OCI-LY7 (cell line): ENCODE measurements at regions not wholly inside any gene's neighbourhood (a gene's known extent, or its start where the extent isn't known, plus 50 kb on each side); places are given as distances from the start of the nearest gene placed in this dataset.

ENCODE experiments used
- CTCF ChIP-seq: fragments of 200-600 bp; sonication (generic); conservative IDR thresholded peaks from 2 replicates; pipeline ENCODE4 v1.5.1; 2014; ENCODE audit warnings: mild to moderate bottlenecking, antibody characterized with exemption, low read length, moderate library complexity, mixed read lengths
- EZH2phosphoT487 ChIP-seq: fragments of 200-600 bp; sonication (generic); IDR thresholded peaks from 2 replicates; pipeline ENCODE4 v1.6.1; 2018; ENCODE audit warnings: low read depth, borderline replicate concordance, mild to moderate bottlenecking, mixed run types, antibody characterized with exemption, low read length, moderate library complexity, mixed read lengths

- TF ChIP-seq CTCF (no peak), EZH2phosphoT487 (no peak)
These were observed 350.2 kb upstream of the PDE4D start for GRCh38 chr5:60243713-60244112.
